ENCODE measurements at regions not wholly inside any gene's neighbourhood (a gene's known extent, or its start where the extent isn't known, plus 50 kb on each side); places are given as distances from the start of the nearest gene placed in this dataset.

DNA sequence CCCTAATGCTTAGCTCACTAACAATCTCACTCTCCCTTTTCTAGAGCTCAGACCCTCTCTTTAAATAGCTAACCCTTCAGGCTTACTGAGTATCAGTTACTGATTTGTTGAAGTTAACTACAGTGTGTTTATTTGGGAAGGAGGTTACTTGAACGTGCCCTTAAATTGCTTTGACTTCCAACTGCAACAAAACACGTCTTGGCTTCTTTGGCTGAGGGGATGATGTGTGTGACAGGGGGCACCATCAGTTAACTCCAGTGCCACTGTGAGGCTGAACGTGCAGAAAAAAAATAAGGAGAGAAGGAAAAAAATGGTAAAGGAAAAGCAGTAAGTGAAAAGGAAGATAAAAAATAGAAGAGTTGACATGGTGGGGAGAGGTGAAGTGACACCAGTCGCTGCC lies 75.1 kb upstream of the NRIP1 start:
- FAIRE-seq (peak; percentile 51), DNase-seq (ENCODE audit: low spot score) (no peak), ATAC-seq (peak; percentile 25)
- Histone ChIP-seq H3K4me1 (ENCODE audit: insufficient read depth, low read length) (peaks cover 50% of the 10 kb centered on the region), H2AFZ (ENCODE audit: low read length) (no peak overlapping the region), H3K79me2 (ENCODE audit: insufficient read depth, low read length) (no peaks in the 10 kb centered on the region), H3K27ac (ENCODE audit: extremely low read length, insufficient read depth, low read length) (peak overlapping the region; percentile 90), H3K36me3 (replicated peaks in 1 of 2; ENCODE audit: control insufficient read depth in 1 of 2, insufficient read depth in 2 of 2, low read length in 2 of 2) (no peaks in the 10 kb centered on the region), H3K27me3 (ENCODE audit: control insufficient read depth in 1 of 2, insufficient read depth in 2 of 2, low read length in 2 of 2) (no peaks in the 10 kb centered on the region), H4K20me1 (ENCODE audit: insufficient read depth, low read length) (no peaks in the 10 kb centered on the region), H3K4me3 (replicated peaks in 1 of 3; ENCODE audit: insufficient read depth in 1 of 3, low read depth in 2 of 3, low read length in 3 of 3) (peak overlapping the region in 2 of 3 experiments; percentile 7 to 26; a peak in 3 of 6 replicates), H3K4me2 (ENCODE audit: low read depth, low read length) (peak overlapping the region; percentile 77), H3K9ac (ENCODE audit: insufficient read depth, low read depth, low read length) (peak overlapping the region; percentile 69), H3K9me3 (ENCODE audit: low read length) (no peaks in the 10 kb centered on the region)
- BruUV-seq (replicated peaks) = TSS peak; percentile 79
- 17% methylated on average over 4 of the region's 4 CpGs for WGBS (ENCODE audit: low lambda C conversion rate)
- in situ Hi-C loops (cut with HindIII; ENCODE audit: extremely low pct_ligation_motif_present, low pct_unique_long_range_greater_than_20kb) (loop anchor here (5.0 to 10.0 kb wide), 2 partner anchors 67 to 305 kb away; no protein-coding TSS in a partner anchor), intact Hi-C loops (cut with micrococcal nuclease; ENCODE audit: unreplicated experiment) (loop anchor here (1.0 to 5.0 kb wide), 8 partner anchors 24 to 343 kb away; no protein-coding TSS in a partner anchor)
- POLR2A ChIA-PET = interaction anchor here (1.0 to 3.0 kb wide), 16 partner anchors 9 to 316 kb away, joined by 3 to 51 read pairs (median 8); partner anchors contain the start of gene NRIP1
- 0 out of 2 replicates have a peak, but pooled peaks have one; percentile 18 for TF ChIP-seq ZNF337 (CRISPR knock-in tag; IDR thresholded peaks at IDR 0.05; ENCODE audit: borderline replicate concordance, low read depth)
- TF ChIP-seq CSRNP1 (CRISPR knock-in tag; IDR thresholded peaks at IDR 0.05) = 0 out of 2 replicates have a peak, but pooled peaks have one; percentile 21
- no peak for TF ChIP-seq ZNF432 (CRISPR knock-in tag; IDR thresholded peaks at IDR 0.05; ENCODE audit: borderline replicate concordance)
- TF ChIP-seq CHD4 (IDR thresholded peaks at IDR 0.05; ENCODE audit: borderline replicate concordance, low read length) = no peak; the same call in 1 of the 2 replicates
- CTCF ChIA-PET (ENCODE audit: low intra/inter-chr PET ratio, low total read pairs) = interaction anchor here (0.9 kb wide), 1 partner anchor 276 kb away, joined by 3 read pairs; no protein-coding TSS in a partner anchor
